Activated CD4-positive, alpha-beta T cell treated with anti-CD3 and anti-CD28 coated beads, Interleukin-2, amount 10 ng/mL, durations not matched to agents 24 days and 14 days (primary cell): ENCODE measurements at regions not wholly inside any gene's neighbourhood (a gene's known extent, or its start where the extent isn't known, plus 50 kb on each side); places are given as distances from the start of the nearest gene placed in this dataset.
"Not testable (repeated sequence)": the region's sequence is repeated elsewhere in the genome, so short reads cannot be mapped to it uniquely, and the experiment has no call there.

Source experiments
- DNase-seq: peaks from one replicate; pipeline ENCODE4 v3.0.0; 2022
- H3K27ac Mint-ChIP-seq: one replicate; pipeline ENCODE4 v1.8.0; 2022; ENCODE audit warnings: mild to moderate bottlenecking, mixed read lengths
- H3K27me3 Mint-ChIP-seq: one replicate; pipeline ENCODE4 v1.8.0; 2022; ENCODE audit warnings: mixed read lengths
- H3K36me3 Mint-ChIP-seq: one replicate; pipeline ENCODE4 v1.8.0; 2022; ENCODE audit warnings: low read depth, mild to moderate bottlenecking, mixed read lengths
- H3K4me1 Mint-ChIP-seq: one replicate; pipeline ENCODE4 v1.8.0; 2021; ENCODE audit warnings: mixed read lengths
- H3K4me3 Mint-ChIP-seq: one replicate; pipeline ENCODE4 v1.8.0; 2022; ENCODE audit warnings: mild to moderate bottlenecking, moderate library complexity, mixed read lengths
- H3K9me3 Mint-ChIP-seq: one replicate; pipeline ENCODE4 v1.8.0; 2021; ENCODE audit warnings: mixed read lengths
- intact Hi-C: fragments of 100-400 bp; cut with micrococcal nuclease; formaldehyde crosslinking; loops from one replicate; pipeline ENCODE4 v1.15.1; 2023

DNA sequence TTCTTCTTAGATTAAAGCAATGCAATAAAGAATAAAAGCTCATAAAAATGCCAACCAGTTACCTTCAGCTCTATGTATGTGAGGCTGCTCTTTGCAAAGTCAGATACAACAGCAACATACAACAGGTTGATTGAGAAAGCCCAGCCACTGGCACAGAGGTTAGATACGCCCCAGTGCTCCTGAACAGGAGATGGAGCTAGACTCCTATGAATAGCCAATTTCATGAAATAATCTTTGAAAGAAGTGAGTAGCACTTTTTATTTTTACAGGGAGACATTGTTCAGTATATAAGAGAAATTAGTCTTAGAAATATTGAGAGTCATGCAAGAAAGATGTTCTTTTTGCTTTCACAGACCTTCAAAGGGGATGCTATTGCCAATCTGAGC is 362.4 kb upstream of the MEX3C start:
- intact Hi-C loops: no loop called here
- no peaks in the 10 kb centered on the region for H3K36me3 Mint-ChIP-seq
- DNase-seq: no peak

DNA sequence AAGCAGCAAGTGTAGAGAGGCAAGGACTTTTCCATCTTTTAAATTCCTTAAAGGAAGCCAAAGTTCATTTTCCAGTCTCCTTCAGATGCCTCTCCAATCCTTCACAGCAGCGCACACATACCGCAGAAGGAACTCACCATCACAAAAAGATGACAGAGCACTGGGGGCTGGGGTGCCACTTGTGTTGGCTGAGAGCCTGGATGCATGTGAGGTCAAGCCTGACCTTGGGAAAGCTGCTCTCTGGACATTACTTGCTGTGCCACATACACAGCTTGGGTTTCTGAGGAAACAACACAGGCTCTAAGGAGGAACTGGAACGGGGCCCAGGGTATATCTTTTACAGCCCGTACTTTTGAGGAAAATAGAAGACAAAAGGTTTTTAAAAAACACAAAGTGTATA is 364.3 kb upstream of the MEX3C start:
- H3K27ac Mint-ChIP-seq: no peak overlapping the region
- no peaks in the 10 kb centered on the region for H3K27me3 Mint-ChIP-seq
- H3K4me3 Mint-ChIP-seq: no peak overlapping the region
- H3K4me1 Mint-ChIP-seq: no peaks in the 10 kb centered on the region
- no peaks in the 10 kb centered on the region for H3K36me3 Mint-ChIP-seq
- intact Hi-C loops: no loop called here
- no peaks in the 10 kb centered on the region for H3K9me3 Mint-ChIP-seq
- no peak for DNase-seq

More for the DNA sequence above, 362.4 kb upstream of the MEX3C start:
- Mint-ChIP-seq H3K27ac (no peak overlapping the region), H3K9me3 (no peaks in the 10 kb centered on the region), H3K4me1 (no peaks in the 10 kb centered on the region), H3K27me3 (no peaks in the 10 kb centered on the region), H3K4me3 (no peak overlapping the region)

GRCh38 chr18:51562866-51563265 is 365.4 kb upstream of the MEX3C start:
- no peak for DNase-seq
- H3K36me3 Mint-ChIP-seq: no peaks in the 10 kb centered on the region
- no peak overlapping the region for H3K27ac Mint-ChIP-seq
- H3K27me3 Mint-ChIP-seq: no peaks in the 10 kb centered on the region
- H3K9me3 Mint-ChIP-seq: no peaks in the 10 kb centered on the region
- H3K4me3 Mint-ChIP-seq: no peak overlapping the region
- intact Hi-C loops: no loop called here
- H3K4me1 Mint-ChIP-seq: no peaks in the 10 kb centered on the region

GRCh38 chr18:51563396-51563795 is 365.9 kb upstream of the MEX3C start:
- intact Hi-C loops: no loop called here
- no peak overlapping the region for H3K27ac Mint-ChIP-seq
- H3K4me3 Mint-ChIP-seq: no peak overlapping the region
- H3K36me3 Mint-ChIP-seq: no peaks in the 10 kb centered on the region
- no peaks in the 10 kb centered on the region for H3K9me3 Mint-ChIP-seq
- DNase-seq: no peak
- no peaks in the 10 kb centered on the region for H3K4me1 Mint-ChIP-seq
- H3K27me3 Mint-ChIP-seq: no peaks in the 10 kb centered on the region

DNA sequence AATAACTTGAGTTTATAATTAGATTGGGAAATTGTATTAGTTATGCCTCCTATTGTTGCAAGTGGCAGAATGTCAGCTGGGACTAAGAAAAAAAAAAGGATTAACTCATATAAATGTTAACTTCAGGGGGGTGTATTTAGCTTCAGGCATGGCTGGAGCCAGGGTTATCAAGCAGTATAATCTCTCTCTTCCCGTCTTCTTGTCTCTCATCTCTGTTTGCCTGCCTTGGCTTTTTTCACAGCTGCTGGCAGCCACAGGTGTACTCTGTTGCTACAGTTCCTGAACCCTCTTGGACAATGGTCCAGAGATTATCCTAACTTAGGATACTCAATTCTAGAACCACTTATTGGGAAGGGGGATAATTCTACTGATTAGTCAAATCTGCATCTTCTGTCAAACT is 370.7 kb upstream of the MEX3C start:
- H3K36me3 Mint-ChIP-seq: no peaks in the 10 kb centered on the region
- intact Hi-C loops: no loop called here

DNA sequence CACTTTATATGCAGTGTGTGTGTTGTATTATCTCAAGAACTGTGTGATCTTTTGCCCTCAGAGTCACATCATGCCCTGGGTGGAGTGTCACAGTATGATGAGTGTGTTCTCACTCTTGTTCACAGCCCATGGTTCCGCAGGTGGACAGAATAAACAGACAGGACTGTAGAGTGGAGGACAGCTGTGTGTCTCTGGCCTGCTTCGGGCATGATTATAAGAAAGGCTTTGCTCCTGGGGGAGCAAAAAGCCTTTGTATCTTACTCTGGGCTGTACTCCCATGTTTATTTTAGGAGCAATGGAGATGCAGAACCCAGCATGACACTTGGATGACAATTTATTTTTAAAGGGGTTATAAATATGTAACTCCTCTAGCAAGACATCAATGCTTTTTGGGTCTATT is 371.7 kb upstream of the MEX3C start:
- no peaks in the 10 kb centered on the region for H3K4me1 Mint-ChIP-seq
- intact Hi-C loops: no loop called here
- no peaks in the 10 kb centered on the region for H3K36me3 Mint-ChIP-seq
- no peak overlapping the region for H3K4me3 Mint-ChIP-seq
- DNase-seq: peak; percentile 23
- H3K27ac Mint-ChIP-seq: no peak overlapping the region
- no peaks in the 10 kb centered on the region for H3K27me3 Mint-ChIP-seq
- H3K9me3 Mint-ChIP-seq: no peaks in the 10 kb centered on the region

More for the DNA sequence above, 370.7 kb upstream of the MEX3C start:
- H3K4me1 Mint-ChIP-seq: no peaks in the 10 kb centered on the region
- DNase-seq: no peak
- H3K4me3 Mint-ChIP-seq: no peak overlapping the region
- H3K27me3 Mint-ChIP-seq: no peaks in the 10 kb centered on the region
- no peak overlapping the region for H3K27ac Mint-ChIP-seq
- H3K9me3 Mint-ChIP-seq: no peaks in the 10 kb centered on the region

- no peak for DNase-seq
- H3K27me3 Mint-ChIP-seq: no peaks in the 10 kb centered on the region
- intact Hi-C loops: no loop called here
Observed at GRCh38 chr18:51569561-51569960, 372.1 kb upstream of the MEX3C start.

GRCh38 chr18:51570071-51570470 is 372.6 kb upstream of the MEX3C start:
- H3K27ac Mint-ChIP-seq, DNase-seq, H3K4me1 Mint-ChIP-seq, H3K36me3 Mint-ChIP-seq, H3K27me3 Mint-ChIP-seq, H3K9me3 Mint-ChIP-seq, H3K4me3 Mint-ChIP-seq, intact Hi-C loops: not testable (repeated sequence)

More at GRCh38 chr18:51569561-51569960, 372.1 kb upstream of the MEX3C start:
- Mint-ChIP-seq H3K4me1 (no peaks in the 10 kb centered on the region), H3K9me3 (no peaks in the 10 kb centered on the region), H3K36me3 (no peaks in the 10 kb centered on the region), H3K27ac (no peak overlapping the region), H3K4me3 (no peak overlapping the region)

DNA sequence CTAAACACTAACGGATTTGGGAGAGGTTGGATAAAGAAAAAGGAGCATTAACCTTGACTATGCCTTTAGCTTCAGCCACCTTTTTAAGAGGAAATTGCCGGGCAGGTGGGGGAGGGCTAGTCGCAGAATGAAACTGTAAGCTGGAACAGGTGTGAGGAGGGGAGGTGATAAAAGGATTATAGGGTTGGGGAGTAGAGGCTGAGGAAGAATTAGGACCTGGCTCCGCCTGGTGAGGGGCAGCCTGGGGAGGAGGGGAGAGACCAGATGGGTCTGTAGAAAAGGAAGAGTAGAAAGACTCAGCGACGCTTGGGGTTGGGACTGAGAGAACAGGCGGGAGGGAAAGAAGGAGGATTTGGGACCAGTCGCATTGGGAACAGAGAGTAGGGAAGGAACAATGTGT is 376.4 kb upstream of the MEX3C start:
- intact Hi-C loops, H3K9me3 Mint-ChIP-seq, H3K27me3 Mint-ChIP-seq: not testable (repeated sequence)

DNA sequence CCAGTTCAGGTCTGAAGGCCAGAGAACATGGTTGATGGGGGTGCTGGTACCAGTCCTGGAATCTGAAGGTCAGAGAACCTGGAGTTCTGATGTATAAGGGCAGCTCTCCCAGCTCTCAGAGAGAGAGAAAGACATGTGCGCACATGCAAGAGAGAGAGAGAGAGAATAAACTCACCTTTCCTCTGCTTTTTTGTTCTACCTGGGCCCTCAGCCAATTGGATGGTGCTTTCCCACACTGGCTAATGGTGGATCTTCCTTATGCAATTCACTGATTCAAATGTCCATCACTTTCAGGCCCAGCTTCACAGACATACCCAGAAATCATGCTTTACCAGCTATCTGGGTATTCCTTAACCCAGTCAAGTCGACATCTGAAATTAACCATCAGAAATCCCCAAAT is 377.7 kb upstream of the MEX3C start:
- DNase-seq: no peak
- H3K27ac Mint-ChIP-seq: no peak overlapping the region
- no peaks in the 10 kb centered on the region for H3K36me3 Mint-ChIP-seq
- no peaks in the 10 kb centered on the region for H3K27me3 Mint-ChIP-seq
- intact Hi-C loops: no loop called here
- no peaks in the 10 kb centered on the region for H3K4me1 Mint-ChIP-seq
- no peaks in the 10 kb centered on the region for H3K9me3 Mint-ChIP-seq
- no peak overlapping the region for H3K4me3 Mint-ChIP-seq

More for the DNA sequence above, 376.4 kb upstream of the MEX3C start:
- H3K36me3 Mint-ChIP-seq, DNase-seq, H3K4me3 Mint-ChIP-seq, H3K4me1 Mint-ChIP-seq, H3K27ac Mint-ChIP-seq: not testable (repeated sequence)

- H3K4me3 Mint-ChIP-seq: no peak overlapping the region
- no peak for DNase-seq
- H3K27me3 Mint-ChIP-seq: no peaks in the 10 kb centered on the region
- intact Hi-C loops: no loop called here
- H3K27ac Mint-ChIP-seq: no peak overlapping the region
- no peaks in the 10 kb centered on the region for H3K36me3 Mint-ChIP-seq
- H3K9me3 Mint-ChIP-seq: no peaks in the 10 kb centered on the region
- no peaks in the 10 kb centered on the region for H3K4me1 Mint-ChIP-seq
Observed at GRCh38 chr18:51578406-51578980, 381.0 kb upstream of the MEX3C start.

- Mint-ChIP-seq H3K4me1 (no peaks in the 10 kb centered on the region), H3K9me3 (no peaks in the 10 kb centered on the region), H3K27ac (no peak overlapping the region), H3K4me3 (no peak overlapping the region), H3K36me3 (no peaks in the 10 kb centered on the region), H3K27me3 (no peaks in the 10 kb centered on the region)
- intact Hi-C loops: no loop called here
- no peak for DNase-seq
Observed at GRCh38 chr18:51580580-51580979, 383.1 kb upstream of the MEX3C start.

DNA sequence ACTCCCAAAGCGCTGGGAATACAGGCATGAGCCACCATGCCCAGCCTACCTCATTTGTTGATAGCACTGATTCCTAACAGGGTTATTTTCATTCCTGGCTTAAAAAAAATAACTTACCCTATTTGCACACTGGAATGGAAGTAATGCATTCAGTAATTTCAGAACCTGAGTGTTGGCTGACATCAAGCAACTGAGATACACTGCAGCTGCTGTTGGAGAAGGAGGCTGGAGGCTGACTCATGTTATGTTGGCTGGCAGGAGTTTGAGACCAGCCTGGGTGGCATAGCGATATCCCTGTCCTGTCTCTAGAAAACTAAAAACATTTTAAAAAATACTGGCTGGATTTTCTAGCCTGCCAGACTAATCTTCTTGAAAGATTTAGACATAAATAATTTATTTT is 385.1 kb upstream of the MEX3C start:
- H3K9me3 Mint-ChIP-seq: no peaks in the 10 kb centered on the region
- no peaks in the 10 kb centered on the region for H3K4me1 Mint-ChIP-seq
- H3K27ac Mint-ChIP-seq: no peak overlapping the region
- no peak for DNase-seq
- intact Hi-C loops: no loop called here
- H3K27me3 Mint-ChIP-seq: no peaks in the 10 kb centered on the region
- H3K4me3 Mint-ChIP-seq: no peak overlapping the region
- no peaks in the 10 kb centered on the region for H3K36me3 Mint-ChIP-seq

DNA sequence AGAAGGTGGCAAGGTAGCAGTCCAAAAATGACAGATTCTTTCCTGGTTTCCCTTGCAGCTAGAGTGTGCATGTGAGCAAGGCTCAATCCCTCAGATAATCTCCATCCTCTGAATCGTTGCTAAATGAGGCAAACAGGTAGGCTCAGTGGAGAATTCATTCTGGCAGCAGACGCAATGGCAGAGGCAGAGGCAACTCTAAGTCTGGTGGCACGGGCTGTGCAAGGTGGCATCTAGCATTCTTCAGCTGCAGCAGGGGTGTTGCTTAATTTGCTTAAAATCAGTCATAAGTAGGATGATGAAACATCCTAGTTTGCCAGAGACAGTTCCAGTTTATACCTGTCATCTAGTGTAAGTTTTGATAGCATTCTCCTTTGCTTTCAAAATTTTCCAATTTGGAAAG is 391.1 kb upstream of the MEX3C start:
- Mint-ChIP-seq H3K4me1 (no peaks in the 10 kb centered on the region), H3K27ac (no peak overlapping the region), H3K4me3 (no peak overlapping the region), H3K27me3 (peaks cover 1% of the 10 kb centered on the region), H3K9me3 (no peaks in the 10 kb centered on the region), H3K36me3 (no peaks in the 10 kb centered on the region)
- DNase-seq: no peak
- intact Hi-C loops: no loop called here

DNA sequence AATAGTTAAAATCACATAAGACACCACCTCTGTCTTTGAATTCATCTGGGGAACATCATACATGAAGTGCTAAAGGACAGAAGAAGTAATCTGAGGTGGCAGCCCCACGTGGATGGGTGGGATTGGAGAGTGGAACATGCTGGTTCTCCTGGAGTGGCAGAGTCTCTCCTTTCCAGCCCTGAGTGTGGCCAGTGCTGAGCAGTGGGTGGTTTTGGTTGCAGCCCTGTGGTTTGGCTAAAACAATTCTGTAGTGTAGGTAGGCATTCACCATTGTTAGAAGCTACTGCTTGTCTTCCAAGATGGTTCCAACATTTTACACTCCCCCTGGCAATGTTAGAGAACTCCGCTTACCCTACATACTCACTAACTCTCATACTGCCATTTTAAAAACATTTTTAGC is 396.4 kb upstream of the MEX3C start:
- Mint-ChIP-seq H3K36me3 (no peaks in the 10 kb centered on the region), H3K27me3 (no peaks in the 10 kb centered on the region), H3K27ac (no peak overlapping the region), H3K4me3 (no peak overlapping the region), H3K4me1 (no peaks in the 10 kb centered on the region), H3K9me3 (peaks cover 3% of the 10 kb centered on the region)
- no peak for DNase-seq
- intact Hi-C loops: no loop called here
